Testis (tissue), 2 donors: ENCODE measurements at regions not wholly inside any gene's neighbourhood (a gene's known extent, or its start where the extent isn't known, plus 50 kb on each side); places are given as distances from the start of the nearest gene placed in this dataset.

Source experiments
- DNase-seq: peaks from one replicate; pipeline ENCODE4 v3.0.0-alpha.2; 2019
- H3K27ac ChIP-seq, 2 donors: fragments of 200-600 bp; sonication (generic); one replicate each; pipeline ENCODE4 v1.5.1; 2019
- H3K27me3 ChIP-seq: fragments of 200-600 bp; sonication (generic); one replicate; pipeline ENCODE4 v1.5.1; 2019
- H3K36me3 ChIP-seq: fragments of 200-600 bp; sonication (generic); one replicate; pipeline ENCODE4 v1.5.1; 2017; ENCODE audit warnings: low read depth; ENCODE audit errors: missing control alignments
- H3K4me1 ChIP-seq: fragments of 200-600 bp; sonication (generic); one replicate; pipeline ENCODE4 v1.5.1; 2019
- H3K4me3 ChIP-seq, 2 donors: fragments of 200-600 bp; sonication (generic); one replicate each; pipeline ENCODE4 v1.5.1; 2017 to 2019
- H3K9me3 ChIP-seq: fragments of 200-600 bp; sonication (generic); one replicate; pipeline ENCODE4 v1.5.1; 2017
- CTCF ChIP-seq, 3 experiments: fragments of 450-650 bp in 2 of 3; fragments of 200-600 bp in 1 of 3; sonication (generic) in 1 of 3; IDR thresholded peaks; one replicate each; pipeline ENCODE4 v1.5.1; 2016 to 2019; ENCODE audit warnings: antibody characterized with exemption in 3 of 3, mild to moderate bottlenecking in 2 of 3, moderate library complexity in 1 of 3
- POLR2A ChIP-seq: fragments of 450-650 bp; IDR thresholded peaks from one replicate; pipeline ENCODE4 v1.6.1; 2017; ENCODE audit warnings: antibody characterized with exemption, mild to moderate bottlenecking, moderate library complexity
- WGBS, 2 donors: methylation state at CpG; one replicate each; pipeline ENCODE4 v1.1.5; 2018; 5-methylcytosine and 5-hydroxymethylcytosine counted together
- intact Hi-C: fragments of 100-400 bp; cut with DNase I; formaldehyde crosslinking; loops from one replicate; pipeline ENCODE4 v1.15.1; 2023; ENCODE audit warnings: low total_unique reads

DNA sequence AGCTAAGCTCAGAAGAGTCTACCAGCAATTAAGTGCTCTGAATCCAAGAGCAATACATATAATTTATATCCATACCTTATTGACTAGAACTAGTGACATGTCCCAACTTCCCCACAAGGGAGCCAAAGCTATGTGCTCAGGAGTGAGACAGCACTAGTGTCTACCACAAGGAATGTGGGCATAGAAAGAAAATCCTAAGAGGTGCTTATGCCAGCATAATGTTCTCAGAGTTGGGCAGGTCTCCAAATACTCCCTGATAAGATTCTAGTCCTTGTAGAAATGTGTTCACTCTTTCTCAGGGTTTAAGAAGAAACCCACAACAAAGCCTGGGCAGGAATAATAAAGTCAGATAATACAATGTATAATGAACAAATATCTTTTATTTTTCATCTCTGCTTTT lies 275.1 kb downstream of the BRINP1 start:
- no peaks in the 10 kb centered on the region for H3K27me3 ChIP-seq
- no peaks in the 10 kb centered on the region for H3K9me3 ChIP-seq
- no peak for DNase-seq
- intact Hi-C loops: no loop called here
- TF ChIP-seq POLR2A (no peak), CTCF (IDR thresholded peaks at IDR 0.05) (no peak)
- H3K4me3 ChIP-seq: no peak overlapping the region
- no peak overlapping the region for H3K27ac ChIP-seq
- H3K36me3 ChIP-seq: no peaks in the 10 kb centered on the region
- H3K4me1 ChIP-seq: no peaks in the 10 kb centered on the region

DNA sequence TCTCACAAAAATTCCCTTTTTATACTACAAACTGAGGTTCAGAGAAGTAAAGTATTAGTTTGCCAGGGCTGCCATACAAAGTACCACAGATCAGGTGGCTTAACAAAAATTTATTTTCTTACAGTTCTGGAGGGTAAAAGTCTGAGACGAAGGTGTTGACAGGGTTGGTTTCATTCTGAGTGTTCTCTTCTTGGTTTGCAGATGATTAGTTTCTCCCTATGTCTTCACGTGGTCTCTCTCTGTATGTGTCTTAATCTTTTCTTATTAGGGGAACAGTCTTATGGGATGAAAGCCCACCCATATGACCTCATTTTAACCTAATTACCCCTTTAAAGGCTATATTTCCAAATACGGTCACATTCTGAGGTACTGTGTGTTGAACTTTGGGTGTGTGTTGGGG lies 274.2 kb downstream of the BRINP1 start:
- TF ChIP-seq POLR2A: no peak
- no peak for TF ChIP-seq CTCF (IDR thresholded peaks at IDR 0.05)
- Histone ChIP-seq H3K4me1 (no peaks in the 10 kb centered on the region), H3K36me3 (no peaks in the 10 kb centered on the region), H3K27me3 (no peaks in the 10 kb centered on the region), H3K9me3 (no peaks in the 10 kb centered on the region), H3K4me3 (no peak overlapping the region), H3K27ac (no peak overlapping the region)
- DNase-seq: no peak
- 91 to 93% methylated on average over 3 of the region's 3 CpGs for WGBS, 2 donors
- intact Hi-C loops: no loop called here

- no peak for DNase-seq
- TF ChIP-seq CTCF (IDR thresholded peaks at IDR 0.05): no peak
- TF ChIP-seq POLR2A: no peak
- no peak overlapping the region for H3K4me3 ChIP-seq
- H3K9me3 ChIP-seq: no peaks in the 10 kb centered on the region
- WGBS, 2 donors: 48 to 51% methylated on average over 4 of the region's 4 CpGs
- no peaks in the 10 kb centered on the region for H3K36me3 ChIP-seq
- no peaks in the 10 kb centered on the region for H3K4me1 ChIP-seq
- intact Hi-C loops: no loop called here
- no peaks in the 10 kb centered on the region for H3K27me3 ChIP-seq
- H3K27ac ChIP-seq: no peak overlapping the region
Measured at GRCh38 chr9:119101048-119101447, 268.2 kb downstream of the BRINP1 start.

- Histone ChIP-seq H3K9me3 (no peaks in the 10 kb centered on the region), H3K36me3 (no peaks in the 10 kb centered on the region), H3K27ac (no peak overlapping the region), H3K27me3 (no peaks in the 10 kb centered on the region), H3K4me3 (no peak overlapping the region), H3K4me1 (no peaks in the 10 kb centered on the region)
- intact Hi-C loops: no loop called here
- TF ChIP-seq CTCF (IDR thresholded peaks at IDR 0.05): no peak
- no peak for TF ChIP-seq POLR2A
- WGBS, 2 donors: 88 to 93% methylated on average over 4 of the region's 4 CpGs
- DNase-seq: no peak
Measured at GRCh38 chr9:119114681-119115080, 254.6 kb downstream of the BRINP1 start.
